HepG2 (cell line): ENCODE measurements at regions not wholly inside any gene's neighbourhood (a gene's known extent, or its start where the extent isn't known, plus 50 kb on each side); places are given as distances from the start of the nearest gene placed in this dataset.

Experiments
- ATAC-seq: fragments of 200-7000 bp; cut with Tn5 transposase; 3 replicates; pipeline ENCODE4 v1.9.1; 2020; ENCODE audit warnings: mild to moderate bottlenecking, moderate library complexity
- BruUV-seq: library from RNA; stranded (reverse); fragments of 400-500 nt; replicated peaks from 2 replicates; lab custom pipeline; 2021; lab: Mats Ljungman, UMichigan
- CTCF ChIA-PET: fragments of 300-600 bp; formaldehyde crosslinking; extraction: SDS; loops from one replicate; lab custom pipeline; 2021; ENCODE audit warnings: low total read pairs, inconsistent platforms, low intra/inter-chr PET ratio; lab: Yijun Ruan, JAX
- POLR2A ChIA-PET: fragments of 350-600 bp; sonication (Branson Sonifier 250); formaldehyde crosslinking; loops from one replicate; lab custom pipeline; 2020; ENCODE audit warnings: antibody characterized with exemption, inconsistent platforms; lab: Yijun Ruan, JAX
- DNase-seq: peaks from one replicate; pipeline ENCODE4 v3.0.0-alpha.2; 2015; ENCODE audit warnings: low spot score
- FAIRE-seq: peaks from 3 replicates; lab custom pipeline; 2011; peaks lifted over from hg19 to GRCh38; lab: Jason Lieb, UNC
- H2AFZ ChIP-seq: one replicate; pipeline ENCODE4 v1.6.1; 2011; ENCODE audit warnings: low read length, inconsistent platforms
- H3K27ac ChIP-seq: fragments of 300-600 bp; 3 replicates; pipeline ENCODE4 v1.8.0; 2011; ENCODE audit warnings: mixed run types, mild to moderate bottlenecking, mixed read lengths, low read length, inconsistent platforms; ENCODE audit not compliant: insufficient read depth; ENCODE audit errors: extremely low read length
- H3K27me3 ChIP-seq, 2 experiments: fragments of 200-600 bp in 1 of 2; 2 replicates in 1 of 2; 3 replicates in 1 of 2; pipeline versions ENCODE4 v1.6.0 to v1.8.0; 2011; ENCODE audit warnings: low read length in 2 of 2, mild to moderate bottlenecking in 2 of 2, moderate library complexity in 2 of 2, inconsistent platforms in 1 of 2; ENCODE audit not compliant: insufficient read depth in 2 of 2, control insufficient read depth in 1 of 2
- H3K36me3 ChIP-seq, 2 experiments: fragments of 200-600 bp in 1 of 2; replicated peaks in 1 of 2; 2 replicates in 1 of 2; 3 replicates in 1 of 2; pipeline versions ENCODE4 v1.5.1 to v1.8.0; 2011; ENCODE audit warnings: low read length in 2 of 2, inconsistent platforms in 1 of 2; ENCODE audit not compliant: insufficient read depth in 2 of 2, control insufficient read depth in 1 of 2
- H3K4me1 ChIP-seq: 2 replicates; pipeline ENCODE4 v1.5.1; 2012; ENCODE audit warnings: low read length, inconsistent platforms; ENCODE audit not compliant: insufficient read depth
- H3K4me2 ChIP-seq: 2 replicates; pipeline ENCODE4 v1.6.0; 2011; ENCODE audit warnings: low read depth, low read length, inconsistent platforms
- H3K4me3 ChIP-seq, 3 experiments: fragments of 200-600 bp in 1 of 3; sonication (generic), shearing (Covaris generic) in 1 of 3; replicated peaks in 1 of 3; 2 replicates each; pipeline ENCODE4 v1.5.1; 2011 to 2016; ENCODE audit warnings: low read length in 3 of 3, inconsistent platforms in 2 of 3, low read depth in 2 of 3, mild to moderate bottlenecking in 2 of 3, control low read depth in 1 of 3, mixed read lengths in 1 of 3; ENCODE audit not compliant: insufficient read depth in 1 of 3
- H3K79me2 ChIP-seq: one replicate; pipeline ENCODE4 v1.6.1; 2011; ENCODE audit warnings: low read length, inconsistent platforms; ENCODE audit not compliant: insufficient read depth
- H3K9ac ChIP-seq: 2 replicates; pipeline ENCODE4 v1.6.0; 2011; ENCODE audit warnings: mild to moderate bottlenecking, low read depth, low read length, inconsistent platforms; ENCODE audit not compliant: insufficient read depth
- H3K9me3 ChIP-seq: 2 replicates; pipeline ENCODE4 v1.5.1; 2012; ENCODE audit warnings: mild to moderate bottlenecking, low read length
- H4K20me1 ChIP-seq: 2 replicates; pipeline ENCODE4 v1.6.0; 2011; ENCODE audit warnings: inconsistent platforms, mild to moderate bottlenecking, low read length, moderate library complexity; ENCODE audit not compliant: insufficient read depth
- ETS1 ChIP-seq: sonication (generic); formaldehyde crosslinking; IDR thresholded peaks from 2 replicates; pipeline ENCODE4 v1.4.0; 2020; ENCODE audit warnings: missing genetic modification reagents
- XRCC5 ChIP-seq: fragments of 200-400 bp; formaldehyde crosslinking; optimal IDR thresholded peaks from 2 replicates; pipeline ENCODE3; 2017; ENCODE audit warnings: mild to moderate bottlenecking, low read length
- YEATS2 ChIP-seq: sonication (generic); formaldehyde crosslinking; IDR thresholded peaks from 2 replicates; pipeline ENCODE4 v1.4.0; 2020; ENCODE audit warnings: missing genetic modification reagents, borderline replicate concordance
- ZKSCAN5 ChIP-seq: sonication (generic); formaldehyde crosslinking; IDR thresholded peaks from 2 replicates; pipeline ENCODE4 v1.5.1; 2020; ENCODE audit warnings: mild to moderate bottlenecking, missing genetic modification reagents
- ZNF710 ChIP-seq: sonication (generic); formaldehyde crosslinking; IDR thresholded peaks from 2 replicates; pipeline ENCODE4 v1.5.0; 2020; ENCODE audit warnings: mild to moderate bottlenecking, missing genetic modification reagents, borderline replicate concordance
- WGBS: methylation state at CpG from one replicate; pipeline ENCODE4 v1.1.6; 2017; ENCODE audit warnings: low lambda C conversion rate; 5-methylcytosine and 5-hydroxymethylcytosine counted together
- in situ Hi-C: cut with HindIII; loops from 2 replicates; pipeline ENCODE4 v1.10.0; 2017; ENCODE audit warnings: low pct_unique_long_range_greater_than_20kb; ENCODE audit not compliant: extremely low pct_ligation_motif_present
- intact Hi-C: fragments of 100-400 bp; cut with micrococcal nuclease; formaldehyde crosslinking; loops from one replicate; pipeline ENCODE4 v1.10.0; 2022; ENCODE audit not compliant: unreplicated experiment

GRCh38 chr5:5900350-5900749, 477.9 kb downstream of the ICE1 start:
- Histone ChIP-seq H2AFZ (no peak overlapping the region), H3K9ac (no peak overlapping the region), H3K79me2 (no peaks in the 10 kb centered on the region), H3K4me3 (no peak overlapping the region), H3K4me2 (no peak overlapping the region), H3K27ac (no peak overlapping the region), H4K20me1 (no peaks in the 10 kb centered on the region), H3K36me3 (no peaks in the 10 kb centered on the region), H3K9me3 (no peaks in the 10 kb centered on the region; the same call in 1 of the 2 replicates), H3K4me1 (no peaks in the 10 kb centered on the region), H3K27me3 (no peaks in the 10 kb centered on the region)
- TF ChIP-seq XRCC5 (no peak), ZKSCAN5 (CRISPR knock-in tag) (no peak), ZNF710 (CRISPR knock-in tag) (no peak)
- no TSS peak for BruUV-seq
- DNase-seq (no peak), FAIRE-seq (no peak), ATAC-seq (no peak)
- intact Hi-C loops = no loop called here
- in situ Hi-C loops = no loop called here
- CTCF ChIA-PET = no interaction called here
- under 1% methylated on average over 6 of the region's 6 CpGs for WGBS
- POLR2A ChIA-PET = no interaction called here

GRCh38 chr5:5899716-5900115, 477.2 kb downstream of the ICE1 start:
- Histone ChIP-seq H3K79me2 (no peaks in the 10 kb centered on the region), H3K4me2 (no peak overlapping the region), H3K9me3 (no peaks in the 10 kb centered on the region; the same call in 1 of the 2 replicates), H3K4me3 (no peak overlapping the region), H3K9ac (no peak overlapping the region), H4K20me1 (no peaks in the 10 kb centered on the region), H2AFZ (no peak overlapping the region), H3K27ac (no peak overlapping the region), H3K4me1 (no peaks in the 10 kb centered on the region), H3K27me3 (no peaks in the 10 kb centered on the region), H3K36me3 (no peaks in the 10 kb centered on the region)
- ChIA-PET POLR2A (no interaction called here), CTCF (no interaction called here)
- TF ChIP-seq YEATS2 (CRISPR knock-in tag) (no peak), ETS1 (CRISPR knock-in tag) (no peak)
- BruUV-seq = no TSS peak
- DNase-seq (no peak), ATAC-seq (no peak), FAIRE-seq (no peak)
- intact Hi-C loops = no loop called here
- 61% methylated on average over 3 of the region's 3 CpGs for WGBS
- in situ Hi-C loops = loop anchor here (25.0 kb wide), 1 partner anchor 663 kb away; no protein-coding TSS in a partner anchor
